ENCODE measurements at regions not wholly inside any gene's neighbourhood (a gene's known extent, or its start where the extent isn't known, plus 50 kb on each side); places are given as distances from the start of the nearest gene placed in this dataset.
"Not testable (repeated sequence)": the region's sequence is repeated elsewhere in the genome, so short reads cannot be mapped to it uniquely, and the experiment has no call there.

- DNase-seq (ENCODE audit: low spot score), result no peak
These were observed 945.6 kb upstream of the ARRDC3 start for GRCh38 chr5:92328584-92329259.

DNA sequence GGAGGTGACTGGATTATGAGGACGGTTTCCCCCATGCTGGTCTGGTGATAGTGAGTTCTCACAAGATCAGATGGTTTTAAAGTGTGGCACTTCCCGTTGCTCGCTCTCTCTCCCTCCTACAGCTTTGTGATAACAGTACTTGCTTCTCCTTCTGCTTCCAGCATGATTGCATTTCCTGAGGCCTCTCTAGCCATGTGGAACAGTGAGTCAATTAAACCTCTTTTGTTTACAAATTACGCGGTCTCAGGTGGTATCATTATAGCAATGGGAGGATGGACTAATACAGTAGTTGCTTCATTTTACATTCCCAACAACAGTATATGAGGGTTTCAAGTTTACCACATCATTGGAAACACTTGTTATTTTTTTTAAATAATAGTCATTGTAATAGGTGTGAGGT, 937.3 kb upstream of the ARRDC3 start:
- DNase-seq (ENCODE audit: low spot score), result no peak

DNA sequence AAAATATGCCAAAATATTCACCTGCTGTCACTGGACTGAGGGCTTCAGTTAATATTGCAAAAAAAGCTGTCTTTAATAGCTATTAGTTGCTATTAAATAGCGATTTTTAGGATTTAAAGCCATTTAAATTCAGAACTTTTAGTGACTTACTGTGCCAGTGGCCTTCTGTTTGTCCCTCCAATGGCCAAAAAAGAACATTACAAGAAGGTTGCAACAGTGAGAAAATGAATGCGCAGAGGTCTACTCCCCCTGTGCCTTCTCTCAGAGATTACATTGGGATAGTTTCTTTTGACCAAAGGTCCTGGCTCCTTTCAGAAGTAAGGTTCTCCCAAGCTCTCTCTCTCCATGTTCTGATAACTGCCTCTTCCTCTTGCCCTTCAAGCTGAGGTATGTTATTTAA, 930.3 kb upstream of the ARRDC3 start:
- DNase-seq (ENCODE audit: low spot score), result no peak

GRCh38 chr5:92309336-92309991, 926.3 kb upstream of the ARRDC3 start:
- peak; percentile 40 for DNase-seq (ENCODE audit: low spot score)

GRCh38 chr5:92308679-92309078, 925.6 kb upstream of the ARRDC3 start:
- DNase-seq (ENCODE audit: low spot score), result no peak

DNA sequence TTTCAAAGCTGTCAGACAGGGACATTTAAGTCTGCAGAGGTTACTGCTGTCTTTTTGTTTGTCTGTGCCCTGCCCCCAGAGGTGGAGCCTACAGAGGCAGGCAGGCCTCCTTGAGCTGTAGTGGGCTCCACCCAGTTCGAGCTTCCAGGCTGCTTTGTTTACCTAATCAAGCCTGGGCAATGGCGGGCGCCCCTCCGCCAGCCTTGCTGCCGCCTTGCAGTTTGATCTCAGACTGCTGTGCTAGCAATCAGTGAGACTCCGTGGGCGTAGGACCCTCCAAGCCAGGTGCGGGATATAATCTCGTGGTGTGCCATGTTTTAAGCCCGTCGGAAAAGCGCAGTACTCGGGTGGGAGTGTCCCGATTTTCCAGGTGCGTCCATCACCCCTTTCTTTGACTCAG, 919.2 kb upstream of the ARRDC3 start:
- DNase-seq (ENCODE audit: low spot score), result not testable (repeated sequence)

GRCh38 chr5:92283521-92283920, 900.4 kb upstream of the ARRDC3 start:
- DNase-seq (ENCODE audit: low spot score), result no peak

DNA sequence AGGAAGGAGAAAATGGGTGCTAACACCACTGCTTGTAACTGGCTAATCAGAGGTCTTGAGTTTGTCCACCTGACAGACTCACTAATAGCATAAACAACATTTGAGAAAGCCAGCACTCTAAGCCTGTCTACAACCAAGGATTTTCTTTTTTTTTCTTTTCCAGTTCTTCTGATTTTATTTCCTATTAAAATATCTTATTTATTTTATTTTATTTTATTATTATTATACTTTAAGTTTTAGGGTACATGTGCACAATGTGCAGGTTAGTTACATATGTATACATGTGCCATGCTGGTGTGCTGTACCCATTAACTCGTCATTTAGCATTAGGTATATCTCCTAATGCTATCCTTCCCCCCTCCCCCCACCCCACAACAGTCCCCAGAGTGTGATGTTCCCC, 888.6 kb upstream of the ARRDC3 start:
- DNase-seq (ENCODE audit: low spot score), result not testable (repeated sequence)

- no peak for DNase-seq (ENCODE audit: low spot score)
These were observed 885.2 kb upstream of the ARRDC3 start for GRCh38 chr5:92268343-92268742.

GRCh38 chr5:92267830-92268229, 884.7 kb upstream of the ARRDC3 start:
- DNase-seq (ENCODE audit: low spot score), result no peak

- DNase-seq (ENCODE audit: low spot score), result no peak
These were observed 882.7 kb upstream of the ARRDC3 start for GRCh38 chr5:92265804-92266203.

DNA sequence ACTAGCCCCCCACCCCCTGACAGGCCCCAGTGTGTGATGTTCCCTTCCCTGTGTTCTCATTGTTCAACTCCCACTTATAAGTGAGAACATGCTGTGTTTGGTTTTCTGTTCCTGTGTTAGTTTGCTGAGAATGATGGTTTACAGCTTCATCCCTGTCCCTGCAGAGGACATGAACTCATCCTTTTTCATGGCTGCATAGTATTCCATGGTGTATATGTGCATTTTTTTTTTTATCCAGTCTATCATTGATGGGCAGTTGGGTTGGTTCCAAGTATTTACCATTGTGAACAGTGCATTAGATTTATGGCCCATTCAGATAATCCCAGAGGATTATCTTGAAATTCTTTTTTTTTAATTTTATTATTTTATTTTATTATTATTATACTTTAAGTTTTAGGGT, 872.5 kb upstream of the ARRDC3 start:
- not testable (repeated sequence) for DNase-seq (ENCODE audit: low spot score)

DNA sequence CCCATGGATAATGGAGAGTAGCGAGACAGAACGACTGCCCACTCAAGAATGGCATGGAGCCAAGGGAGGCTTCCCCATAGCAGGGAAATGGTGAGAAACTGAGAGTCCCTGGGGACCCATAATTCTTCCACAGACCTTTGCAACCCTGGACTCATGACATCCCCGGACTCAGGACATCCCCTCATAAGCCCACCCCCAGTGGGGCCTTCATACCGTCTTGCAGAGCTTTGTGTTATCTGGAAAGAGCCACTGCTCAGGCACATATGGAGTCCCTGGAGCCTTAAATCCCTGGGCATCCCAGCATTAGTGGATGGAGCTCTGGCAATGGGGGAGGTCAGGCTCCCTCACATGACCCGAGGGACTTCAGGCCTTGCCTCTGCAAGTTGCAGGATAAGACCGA, 865.4 kb upstream of the ARRDC3 start:
- no peak for DNase-seq (ENCODE audit: low spot score)

DNA sequence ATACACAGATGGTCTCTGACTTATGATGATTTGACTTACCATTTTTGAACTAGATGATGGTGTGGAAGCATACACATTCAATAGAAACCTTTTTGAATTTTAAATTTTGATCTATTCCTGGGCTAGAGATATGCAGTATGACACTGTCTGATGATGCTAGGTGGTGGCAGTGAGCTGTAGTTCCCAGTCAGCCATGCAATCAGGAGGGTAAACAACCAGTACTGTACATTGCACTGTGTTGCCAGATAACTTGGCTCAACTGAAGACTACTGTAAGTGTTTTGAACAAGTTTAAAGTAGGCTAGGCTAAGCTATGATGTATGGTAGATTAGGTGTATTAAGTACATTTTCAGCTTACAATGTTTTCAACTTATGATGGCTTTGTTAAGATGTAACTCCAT, 859.1 kb upstream of the ARRDC3 start:
- no peak for DNase-seq (ENCODE audit: low spot score)

GRCh38 chr5:92237896-92238295, 854.8 kb upstream of the ARRDC3 start:
- no peak for DNase-seq (ENCODE audit: low spot score)

DNA sequence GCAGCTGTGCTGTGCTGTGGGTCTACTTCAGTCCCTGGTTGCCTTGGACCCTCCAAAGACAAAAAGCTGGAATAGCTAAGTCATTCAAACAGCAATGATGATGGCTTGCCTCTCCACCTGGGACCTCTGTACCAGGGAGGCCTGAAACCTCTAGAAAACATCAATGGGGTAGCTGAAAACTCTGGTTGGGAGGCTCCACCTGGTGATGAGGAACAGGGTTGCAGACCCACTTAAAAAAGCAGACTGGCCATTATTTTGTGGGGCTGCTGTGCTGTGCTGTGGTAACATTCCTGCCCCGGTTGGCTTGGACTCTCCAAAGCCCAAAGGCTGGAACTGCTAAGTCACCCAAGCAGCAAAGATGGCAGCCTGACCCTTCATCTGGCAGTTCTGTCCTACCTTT, 839.3 kb upstream of the ARRDC3 start:
- DNase-seq (ENCODE audit: low spot score), result peak; percentile 4

DNA sequence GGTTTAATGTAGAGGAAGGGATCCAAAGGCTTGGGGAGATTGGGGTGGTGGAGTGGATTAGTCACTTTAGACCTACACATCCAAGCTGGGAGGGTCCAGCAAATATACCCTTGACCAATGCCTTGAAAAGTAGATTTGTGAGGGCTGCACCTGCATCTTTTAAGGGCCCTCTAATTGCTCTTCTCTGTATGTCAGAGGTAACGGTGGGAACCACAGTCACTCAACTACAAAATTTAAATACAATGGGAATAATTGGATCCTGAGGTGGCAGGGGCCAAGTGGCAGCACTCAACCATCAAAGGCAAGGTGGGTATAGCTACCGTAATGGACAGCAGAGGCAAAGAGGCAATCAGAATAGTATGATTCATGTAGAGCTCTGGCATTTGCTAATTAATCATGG, 833.7 kb upstream of the ARRDC3 start:
- DNase-seq (ENCODE audit: low spot score), result not testable (repeated sequence)

DNA sequence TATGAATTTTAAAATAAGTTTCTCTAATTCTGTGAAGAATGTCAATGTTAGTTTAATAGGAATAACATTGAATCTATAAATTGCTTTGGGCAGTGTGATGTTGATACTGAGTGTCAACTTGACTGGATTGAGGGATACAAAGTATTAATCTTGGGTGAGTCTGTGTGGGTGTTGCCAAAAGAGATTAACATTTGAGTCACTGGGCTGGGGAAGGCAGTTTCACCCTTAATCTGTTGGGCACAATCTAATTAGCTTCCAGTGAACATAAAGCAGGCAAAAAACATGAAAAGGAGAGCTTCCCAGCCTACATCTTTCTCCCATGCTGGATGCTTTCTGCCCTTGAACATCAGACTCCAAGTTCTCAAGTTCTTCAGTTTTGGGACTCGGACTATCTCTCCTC, 832.0 kb upstream of the ARRDC3 start:
- no peak for DNase-seq (ENCODE audit: low spot score)

DNA sequence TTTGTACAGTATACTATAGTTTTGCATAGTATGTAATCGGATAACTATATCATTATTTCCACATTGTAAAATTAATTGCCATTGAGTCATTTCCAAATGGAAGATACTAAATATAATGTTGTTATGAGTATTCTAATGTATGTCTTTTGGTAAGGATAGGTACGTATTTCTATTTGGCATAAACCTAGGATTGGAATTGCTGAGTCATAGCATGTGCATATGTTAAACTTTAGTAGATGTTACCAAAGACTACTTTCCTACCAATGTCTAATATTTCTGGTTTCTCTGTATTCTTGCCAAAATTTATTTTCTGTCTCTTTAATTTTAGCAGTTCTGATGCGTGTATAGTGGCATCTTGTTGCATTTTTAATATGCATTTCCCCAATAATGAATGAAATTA, 825.1 kb upstream of the ARRDC3 start:
- no peak for DNase-seq (ENCODE audit: low spot score)

DNA sequence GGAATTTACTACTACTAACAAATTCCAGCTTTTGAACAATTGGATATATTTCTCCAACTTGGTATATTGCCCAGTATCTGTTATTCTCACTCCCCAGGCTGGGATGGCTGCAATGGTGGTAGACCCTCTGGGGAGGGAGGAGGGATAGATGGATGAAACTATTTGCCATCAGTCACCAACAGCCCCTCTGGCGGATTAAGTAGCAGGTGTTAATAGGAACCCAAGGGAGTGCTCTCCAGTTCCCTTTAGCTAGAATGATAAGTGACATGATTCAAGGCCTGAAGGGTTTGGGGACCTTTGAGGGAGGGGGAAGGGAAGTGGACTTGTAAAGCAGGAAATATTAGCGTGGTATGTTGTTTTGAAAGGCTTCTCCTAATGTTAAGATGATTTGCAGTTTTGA, 824.0 kb upstream of the ARRDC3 start:
- no peak for DNase-seq (ENCODE audit: low spot score)

DNA sequence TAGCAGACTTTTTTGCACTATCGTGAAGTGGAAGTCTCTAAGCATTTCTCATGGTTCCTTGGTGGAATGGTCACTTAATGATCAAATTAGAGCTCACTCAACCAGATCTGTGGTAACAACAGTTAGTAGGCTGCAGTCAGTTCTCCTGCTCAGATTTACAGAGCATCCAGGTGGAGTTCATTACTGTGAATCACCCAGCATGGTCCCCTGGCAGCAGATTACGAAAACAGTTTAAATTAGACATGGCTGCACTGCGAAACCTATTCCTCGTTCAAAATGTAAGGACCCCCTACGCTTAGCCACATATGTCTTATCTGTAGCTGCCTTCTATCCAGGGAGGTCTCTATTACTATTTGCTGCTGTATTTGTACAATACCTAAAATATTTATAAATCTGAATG, 823.6 kb upstream of the ARRDC3 start:
- no peak for DNase-seq (ENCODE audit: low spot score)

DNA sequence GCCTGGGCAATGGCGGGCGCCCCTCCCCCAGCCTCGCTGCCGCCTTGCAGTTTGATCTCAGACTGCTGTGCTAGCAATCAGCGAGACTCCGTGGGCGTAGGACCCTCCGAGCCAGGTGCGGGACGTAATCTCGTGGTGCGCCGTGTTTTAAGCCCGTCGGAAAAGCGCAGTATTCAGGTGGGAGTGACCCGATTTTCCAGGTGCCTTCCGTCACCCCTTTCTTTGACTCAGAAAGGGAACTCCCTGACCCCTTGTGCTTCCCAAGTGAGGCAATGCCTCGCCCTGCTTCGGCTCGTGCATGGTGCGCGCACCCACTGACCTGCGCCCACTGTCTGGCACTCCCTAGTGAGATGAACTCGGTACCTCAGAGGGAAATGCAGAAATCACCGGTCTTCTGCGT, 815.9 kb upstream of the ARRDC3 start:
- DNase-seq (ENCODE audit: low spot score), result not testable (repeated sequence)

GRCh38 chr5:92181656-92182055, 798.5 kb upstream of the ARRDC3 start:
- DNase-seq (ENCODE audit: low spot score), result no peak

GRCh38 chr5:92180391-92180790, 797.3 kb upstream of the ARRDC3 start:
- DNase-seq (ENCODE audit: low spot score), result no peak

All from A172 (cell line).